Panc1 (cell line): ENCODE measurements at regions not wholly inside any gene's neighbourhood (a gene's known extent, or its start where the extent isn't known, plus 50 kb on each side); places are given as distances from the start of the nearest gene placed in this dataset.

ENCODE experiments used
- POLR2AphosphoS5 ChIP-seq: IDR thresholded peaks from 2 replicates; pipeline ENCODE4 v1.6.1; 2012; ENCODE audit warnings: mild to moderate bottlenecking, low read depth, low read length, moderate library complexity
- SIN3A ChIP-seq: IDR thresholded peaks from 2 replicates; pipeline ENCODE4 v1.6.1; 2012; ENCODE audit warnings: low read depth, mild to moderate bottlenecking, low read length, moderate library complexity, borderline replicate concordance; ENCODE audit not compliant: insufficient read depth
- TCF7L2 ChIP-seq: IDR thresholded peaks from 2 replicates; pipeline ENCODE4 v1.6.1; 2011; ENCODE audit warnings: mild to moderate bottlenecking, low read depth, low read length, inconsistent platforms
- TF ChIP-seq, protein P1 (sequence below): fragments of 450-650 bp; IDR thresholded peaks from 2 replicates; pipeline ENCODE4 v1.5.1; 2017; ENCODE audit warnings: mild to moderate bottlenecking
- TF ChIP-seq, protein P2 (sequence below), 2 experiments: IDR thresholded peaks; 2 replicates each; pipeline ENCODE4 v1.6.1; 2011 to 2012; ENCODE audit warnings: low read depth in 2 of 2, control low read depth in 1 of 2, low read length in 1 of 2, mild to moderate bottlenecking in 1 of 2, moderate library complexity in 1 of 2; ENCODE audit not compliant: insufficient read depth in 1 of 2

DNA sequence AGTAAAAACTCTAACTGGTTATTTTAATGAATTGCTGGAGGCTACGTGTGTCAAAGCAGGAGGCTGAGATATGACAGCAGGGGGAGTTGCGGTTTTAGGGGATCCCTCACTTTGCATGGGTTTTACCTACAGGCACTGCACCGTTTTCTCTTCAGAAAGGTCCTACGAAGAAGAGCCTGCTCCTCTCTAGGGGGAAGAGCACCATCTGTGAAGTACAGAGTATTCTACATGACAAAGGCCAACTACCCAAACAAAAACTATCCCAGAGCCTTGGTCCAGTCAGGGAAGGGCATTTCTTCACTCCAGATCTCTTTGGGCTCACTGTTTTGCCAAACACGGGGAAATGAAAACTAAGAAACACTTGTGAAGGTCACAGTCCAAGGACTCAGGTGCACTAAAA is 696.7 kb upstream of the SOX11 start:
- TF ChIP-seq, protein P1, sequence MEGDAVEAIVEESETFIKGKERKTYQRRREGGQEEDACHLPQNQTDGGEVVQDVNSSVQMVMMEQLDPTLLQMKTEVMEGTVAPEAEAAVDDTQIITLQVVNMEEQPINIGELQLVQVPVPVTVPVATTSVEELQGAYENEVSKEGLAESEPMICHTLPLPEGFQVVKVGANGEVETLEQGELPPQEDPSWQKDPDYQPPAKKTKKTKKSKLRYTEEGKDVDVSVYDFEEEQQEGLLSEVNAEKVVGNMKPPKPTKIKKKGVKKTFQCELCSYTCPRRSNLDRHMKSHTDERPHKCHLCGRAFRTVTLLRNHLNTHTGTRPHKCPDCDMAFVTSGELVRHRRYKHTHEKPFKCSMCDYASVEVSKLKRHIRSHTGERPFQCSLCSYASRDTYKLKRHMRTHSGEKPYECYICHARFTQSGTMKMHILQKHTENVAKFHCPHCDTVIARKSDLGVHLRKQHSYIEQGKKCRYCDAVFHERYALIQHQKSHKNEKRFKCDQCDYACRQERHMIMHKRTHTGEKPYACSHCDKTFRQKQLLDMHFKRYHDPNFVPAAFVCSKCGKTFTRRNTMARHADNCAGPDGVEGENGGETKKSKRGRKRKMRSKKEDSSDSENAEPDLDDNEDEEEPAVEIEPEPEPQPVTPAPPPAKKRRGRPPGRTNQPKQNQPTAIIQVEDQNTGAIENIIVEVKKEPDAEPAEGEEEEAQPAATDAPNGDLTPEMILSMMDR = no peak
- TF ChIP-seq, protein P2, sequence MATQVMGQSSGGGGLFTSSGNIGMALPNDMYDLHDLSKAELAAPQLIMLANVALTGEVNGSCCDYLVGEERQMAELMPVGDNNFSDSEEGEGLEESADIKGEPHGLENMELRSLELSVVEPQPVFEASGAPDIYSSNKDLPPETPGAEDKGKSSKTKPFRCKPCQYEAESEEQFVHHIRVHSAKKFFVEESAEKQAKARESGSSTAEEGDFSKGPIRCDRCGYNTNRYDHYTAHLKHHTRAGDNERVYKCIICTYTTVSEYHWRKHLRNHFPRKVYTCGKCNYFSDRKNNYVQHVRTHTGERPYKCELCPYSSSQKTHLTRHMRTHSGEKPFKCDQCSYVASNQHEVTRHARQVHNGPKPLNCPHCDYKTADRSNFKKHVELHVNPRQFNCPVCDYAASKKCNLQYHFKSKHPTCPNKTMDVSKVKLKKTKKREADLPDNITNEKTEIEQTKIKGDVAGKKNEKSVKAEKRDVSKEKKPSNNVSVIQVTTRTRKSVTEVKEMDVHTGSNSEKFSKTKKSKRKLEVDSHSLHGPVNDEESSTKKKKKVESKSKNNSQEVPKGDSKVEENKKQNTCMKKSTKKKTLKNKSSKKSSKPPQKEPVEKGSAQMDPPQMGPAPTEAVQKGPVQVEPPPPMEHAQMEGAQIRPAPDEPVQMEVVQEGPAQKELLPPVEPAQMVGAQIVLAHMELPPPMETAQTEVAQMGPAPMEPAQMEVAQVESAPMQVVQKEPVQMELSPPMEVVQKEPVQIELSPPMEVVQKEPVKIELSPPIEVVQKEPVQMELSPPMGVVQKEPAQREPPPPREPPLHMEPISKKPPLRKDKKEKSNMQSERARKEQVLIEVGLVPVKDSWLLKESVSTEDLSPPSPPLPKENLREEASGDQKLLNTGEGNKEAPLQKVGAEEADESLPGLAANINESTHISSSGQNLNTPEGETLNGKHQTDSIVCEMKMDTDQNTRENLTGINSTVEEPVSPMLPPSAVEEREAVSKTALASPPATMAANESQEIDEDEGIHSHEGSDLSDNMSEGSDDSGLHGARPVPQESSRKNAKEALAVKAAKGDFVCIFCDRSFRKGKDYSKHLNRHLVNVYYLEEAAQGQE (IDR thresholded peaks at IDR 0.05; ENCODE audit: insufficient read depth in 1 of 2, low read depth in 2 of 2, low read length in 1 of 2) = no peak
- no peak for TF ChIP-seq TCF7L2
- TF ChIP-seq POLR2AphosphoS5 = no peak
- no peak for TF ChIP-seq SIN3A
